Spleen (tissue), 11 donors: ENCODE measurements at regions not wholly inside any gene's neighbourhood (a gene's known extent, or its start where the extent isn't known, plus 50 kb on each side); places are given as distances from the start of the nearest gene placed in this dataset.
A peak's percentile ranks its signal among the peaks of the same experiment; 100 is the strongest.

Source experiments
- DNase-seq: peaks from one replicate; pipeline ENCODE4 v3.0.0-alpha.2; 2020
- H3K27ac ChIP-seq, 8 donors: fragments of 200-600 bp; sonication (generic) in 7 of 8; 1 replicate in 4 of 8; 2 replicates in 4 of 8; pipeline versions ENCODE4 v1.5.0 to v1.8.0; 2016 to 2021; ENCODE audit warnings: inconsistent platforms in 4 of 8, mild to moderate bottlenecking in 4 of 8, moderate library complexity in 1 of 8
- H3K27me3 ChIP-seq, 7 donors: fragments of 200-600 bp; sonication (generic) in 6 of 7; replicated peaks in 1 of 7; 1 replicate in 4 of 7; 2 replicates in 3 of 7; pipeline versions ENCODE4 v1.5.0 to v1.8.0; 2016 to 2021; ENCODE audit warnings: inconsistent platforms in 3 of 7, mild to moderate bottlenecking in 1 of 7
- H3K36me3 ChIP-seq, 6 donors: fragments of 200-600 bp; sonication (generic) in 5 of 6; 1 replicate in 4 of 6; 2 replicates in 2 of 6; pipeline versions ENCODE4 v1.5.0 to v1.8.0; 2016 to 2021; ENCODE audit warnings: inconsistent platforms in 2 of 6
- H3K4me1 ChIP-seq, 6 donors: fragments of 200-600 bp; sonication (generic) in 5 of 6; 1 replicate in 3 of 6; 2 replicates in 3 of 6; pipeline versions ENCODE4 v1.5.0 to v1.8.0; 2016 to 2021; ENCODE audit warnings: inconsistent platforms in 3 of 6
- H3K4me3 ChIP-seq, 8 donors: fragments of 200-600 bp; sonication (generic) in 7 of 8; 1 replicate in 4 of 8; 2 replicates in 4 of 8; pipeline versions ENCODE4 v1.5.0 to v1.8.0; 2016 to 2021; ENCODE audit warnings: inconsistent platforms in 4 of 8, mild to moderate bottlenecking in 4 of 8, moderate library complexity in 2 of 8
- H3K9me3 ChIP-seq, 8 donors: fragments of 200-600 bp; sonication (generic) in 7 of 8; 1 replicate in 4 of 8; 2 replicates in 4 of 8; pipeline versions ENCODE4 v1.5.0 to v1.8.0; 2016 to 2021; ENCODE audit warnings: inconsistent platforms in 4 of 8
- CTCF ChIP-seq, 11 experiments: fragments of 200-600 bp in 7 of 11; fragments of 450-650 bp in 4 of 11; sonication (generic) in 4 of 11; IDR thresholded peaks in 8 of 11; conservative IDR thresholded peaks in 3 of 11; 1 replicate in 7 of 11; 2 replicates in 4 of 11; pipeline versions ENCODE4 v1.4.0 to v1.8.0; 2016 to 2021; ENCODE audit warnings: antibody characterized with exemption in 11 of 11, inconsistent platforms in 4 of 11, mild to moderate bottlenecking in 1 of 11
- POLR2A ChIP-seq, 3 donors: fragments of 450-650 bp; IDR thresholded peaks; one replicate each; pipeline ENCODE4 v1.5.1; 2017; ENCODE audit warnings: antibody characterized with exemption in 3 of 3, mild to moderate bottlenecking in 1 of 3
- POLR2AphosphoS5 ChIP-seq, 3 donors: sonication (generic); formaldehyde crosslinking; IDR thresholded peaks; one replicate each; pipeline ENCODE4 v1.5.1; 2017; ENCODE audit warnings: antibody characterized with exemption in 3 of 3
- WGBS, 5 donors: extraction: QIAGEN DNeasy Blood & Tissue Kit in 3 of 5; methylation state at CpG; one replicate each; pipeline versions ENCODE4 v1.1.5 to v1.1.7; 2013 to 2018; 5-methylcytosine and 5-hydroxymethylcytosine counted together
- intact Hi-C: fragments of 100-400 bp; cut with DNase I; formaldehyde crosslinking; loops from one replicate; pipeline ENCODE4 v1.15.0; 2023; ENCODE audit warnings: low total_unique reads
- donor health status: healthy with polysubstance abuse.
- donor health status: DM: no; HTN: no; CAD: no; lungs with moderate emphysema.
- donor health status: DM: no; HTN: no; CAD: no.
- donor health status: Bipolar disorder and iron deficiency.
- donor health status: healthy.
- donor health status: DM: no; HTN: no; CAD: no.
- donor health status: DM: yes; HTN: yes; CAD: no.

GRCh38 chr10:65350611-65351010, 1575.2 kb upstream of the LRRTM3 start:
- Histone ChIP-seq H3K36me3 (no peaks in the 10 kb centered on the region), H3K27me3 (no peaks in the 10 kb centered on the region), H3K9me3 (peaks cover 0 to 8% (median 0%) of the 10 kb centered on the region in 8 donors), H3K4me3 (no peak overlapping the region), H3K4me1 (no peaks in the 10 kb centered on the region), H3K27ac (no peak overlapping the region)
- intact Hi-C loops, result no loop called here
- TF ChIP-seq POLR2AphosphoS5 (IDR thresholded peaks at IDR 0.05) (no peak), CTCF (IDR thresholded peaks at IDR 0.05 in 8 of 11, conservative IDR thresholded peaks at IDR 0.05 in 3 of 11) (no peak), POLR2A (IDR thresholded peaks at IDR 0.05) (no peak)
- no peak for DNase-seq
- 48 to 61% (median 50%) methylated on average over 2 to 3 of the region's 3 CpGs for WGBS, 5 donors

DNA sequence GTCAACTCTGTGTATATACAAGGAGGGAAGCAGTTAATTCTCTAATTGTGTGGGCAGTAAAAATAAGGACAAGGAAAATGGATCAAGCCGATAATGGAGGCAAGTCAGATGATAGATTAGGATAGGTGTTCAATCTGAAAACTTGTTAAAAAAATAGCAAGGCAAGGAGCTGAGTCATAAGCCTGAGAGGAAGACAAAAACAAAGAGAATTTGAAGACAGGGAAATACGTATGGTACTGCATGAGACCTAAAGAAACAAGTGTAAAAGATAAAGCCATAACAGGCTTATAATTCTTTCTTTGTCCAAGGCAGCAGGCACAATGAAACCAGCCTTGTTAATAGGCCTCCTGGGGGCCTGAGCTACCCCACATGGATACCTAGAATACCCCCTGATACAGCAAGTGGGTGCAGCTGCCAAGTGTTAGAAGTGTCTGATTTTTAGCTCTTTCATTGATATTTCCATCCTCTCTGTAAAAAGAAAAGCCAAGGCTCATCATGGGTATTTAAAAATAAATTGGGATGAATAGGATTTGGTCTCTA, 1570.6 kb upstream of the LRRTM3 start:
- Histone ChIP-seq H3K4me3 (no peak overlapping the region), H3K36me3 (no peaks in the 10 kb centered on the region), H3K27me3 (no peaks in the 10 kb centered on the region), H3K27ac (no peak overlapping the region), H3K9me3 (peaks cover 0 to 8% (median 0%) of the 10 kb centered on the region in 8 donors), H3K4me1 (no peaks in the 10 kb centered on the region)
- intact Hi-C loops, result no loop called here
- no peak for DNase-seq
- 80 to 94% (median 85%) methylated on average over 2 of the region's 2 CpGs for WGBS, 5 donors
- TF ChIP-seq POLR2A (IDR thresholded peaks at IDR 0.05) (no peak), CTCF (IDR thresholded peaks at IDR 0.05 in 8 of 11, conservative IDR thresholded peaks at IDR 0.05 in 3 of 11) (no peak), POLR2AphosphoS5 (IDR thresholded peaks at IDR 0.05) (no peak)

DNA sequence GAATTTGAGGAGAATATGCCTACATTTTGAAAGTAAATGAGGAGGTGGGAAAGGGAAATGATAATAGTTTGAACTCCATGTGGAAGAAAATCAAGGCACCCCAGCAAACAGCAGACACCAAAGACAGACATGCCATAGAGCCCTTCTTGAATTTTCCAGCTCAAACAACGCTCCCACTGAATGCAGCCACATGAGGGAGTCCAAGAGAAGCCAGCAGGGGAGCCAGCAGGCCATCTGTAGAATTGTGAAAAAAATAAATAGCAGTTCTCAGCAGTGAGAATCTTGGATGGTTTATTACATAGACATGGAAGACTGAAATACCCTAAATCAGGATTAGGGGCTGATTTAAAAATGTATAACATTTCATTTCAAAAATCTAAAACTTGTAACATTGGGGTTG, 1567.3 kb upstream of the LRRTM3 start:
- no peak for TF ChIP-seq POLR2AphosphoS5 (IDR thresholded peaks at IDR 0.05)
- peak in 1 of 11 experiments; percentile 15 for TF ChIP-seq CTCF (IDR thresholded peaks at IDR 0.05 in 8 of 11, conservative IDR thresholded peaks at IDR 0.05 in 3 of 11)
- H3K27me3 ChIP-seq, result no peaks in the 10 kb centered on the region
- H3K9me3 ChIP-seq, result peaks cover 0 to 5% (median 0%) of the 10 kb centered on the region in 8 donors
- no peaks in the 10 kb centered on the region for H3K36me3 ChIP-seq
- no peak overlapping the region for H3K27ac ChIP-seq
- 35 to 72% (median 60%) methylated on average over 1 of the region's 1 CpG for WGBS, 5 donors
- intact Hi-C loops, result no loop called here
- no peak overlapping the region for H3K4me3 ChIP-seq
- no peaks in the 10 kb centered on the region for H3K4me1 ChIP-seq
- DNase-seq, result no peak

DNA sequence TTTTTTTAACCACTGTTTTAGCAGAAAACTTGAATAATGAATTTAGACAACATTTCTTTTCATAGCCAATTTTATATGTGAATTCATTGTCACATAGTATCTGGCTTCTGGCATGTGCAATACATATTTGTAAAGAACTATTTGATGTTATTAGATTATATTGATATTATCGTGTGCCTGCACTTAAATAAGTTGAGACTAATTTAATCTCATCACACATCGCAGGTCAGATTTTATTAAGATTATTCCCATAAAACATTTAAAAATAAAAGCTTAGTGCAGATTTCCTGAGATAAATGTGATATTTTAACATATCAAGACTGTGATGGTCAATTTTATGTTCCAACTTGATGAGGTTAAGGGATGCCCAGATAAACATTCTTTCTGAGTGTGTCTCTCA, 1565.3 kb upstream of the LRRTM3 start:
- H3K27me3 ChIP-seq, result no peaks in the 10 kb centered on the region
- H3K36me3 ChIP-seq, result no peaks in the 10 kb centered on the region
- H3K4me1 ChIP-seq, result no peaks in the 10 kb centered on the region
- no peak overlapping the region for H3K27ac ChIP-seq
- DNase-seq, result no peak
- H3K4me3 ChIP-seq, result no peak overlapping the region
- no peak for TF ChIP-seq CTCF (IDR thresholded peaks at IDR 0.05 in 8 of 11, conservative IDR thresholded peaks at IDR 0.05 in 3 of 11)
- TF ChIP-seq POLR2AphosphoS5 (IDR thresholded peaks at IDR 0.05), result no peak
- TF ChIP-seq POLR2A (IDR thresholded peaks at IDR 0.05), result no peak
- intact Hi-C loops, result no loop called here
- 88 to 97% (median 91%) methylated on average over 2 of the region's 2 CpGs for WGBS, 5 donors
- H3K9me3 ChIP-seq, result no peaks in the 10 kb centered on the region
